ENCODE measurements at regions not wholly inside any gene's neighbourhood (a gene's known extent, or its start where the extent isn't known, plus 50 kb on each side); places are given as distances from the start of the nearest gene placed in this dataset.
A peak's percentile ranks its signal among the peaks of the same experiment; 100 is the strongest.

GRCh38 chr14:43956741-43957140 lies 550.3 kb downstream of the FSCB start:
- Mint-ChIP-seq H3K36me3 (ENCODE audit: low read depth) (no peaks in the 10 kb centered on the region), H3K9me3 (no peaks in the 10 kb centered on the region), H3K27me3 (ENCODE audit: insufficient read depth, low read depth, poor library complexity) (peaks cover 1% of the 10 kb centered on the region), H3K27ac (no peak overlapping the region), H3K4me1 (no peaks in the 10 kb centered on the region), H3K4me3 (no peak overlapping the region)
- Histone ChIP-seq H3K36me3 (ENCODE audit: insufficient read depth) (no peaks in the 10 kb centered on the region), H3K27ac (ENCODE audit: low read depth) (no peak overlapping the region), H2AFZ (no peak overlapping the region), H3K4me2 (no peak overlapping the region), H3K4me1 (ENCODE audit: insufficient read depth) (no peaks in the 10 kb centered on the region), H3F3A (replicated peaks; ENCODE audit: low read depth) (no peaks in the 10 kb centered on the region), H4K20me1 (replicated peaks; ENCODE audit: insufficient read depth) (no peaks in the 10 kb centered on the region), H3K4me3 (no peak overlapping the region), H3K79me2 (replicated peaks; ENCODE audit: insufficient read depth) (no peaks in the 10 kb centered on the region), H3K27me3 (ENCODE audit: insufficient read depth) (no peaks in the 10 kb centered on the region), H3K9me2 (ENCODE audit: insufficient read depth) (no peaks in the 10 kb centered on the region)
- ATAC-seq, result no peak
- no peak for TF ChIP-seq ETS1 (IDR thresholded peaks at IDR 0.05)
- no peak for TF ChIP-seq ZNF462 (CRISPR knock-in tag; IDR thresholded peaks at IDR 0.05)
- no peak for TF ChIP-seq CREB1 (CRISPR knock-in tag; IDR thresholded peaks at IDR 0.05; ENCODE audit: low read depth)
- no peak for TF ChIP-seq JUNB (IDR thresholded peaks at IDR 0.05; ENCODE audit: unreplicated experiment)
- no peak for TF ChIP-seq POLR2AphosphoS5 (IDR thresholded peaks at IDR 0.05; ENCODE audit: low read depth)
- TF ChIP-seq ZNF331 (CRISPR knock-in tag; IDR thresholded peaks at IDR 0.05; ENCODE audit: low read depth), result no peak
- no peak for DNase-seq (ENCODE audit: low spot score)

- DNase-seq (ENCODE audit: low spot score) (peak; percentile 71), ATAC-seq (peak; percentile 89)
- H3K36me3 ChIP-seq (ENCODE audit: insufficient read depth), result no peaks in the 10 kb centered on the region
- no peaks in the 10 kb centered on the region for H3K27me3 ChIP-seq (ENCODE audit: insufficient read depth)
- peaks cover 15% of the 10 kb centered on the region for H3K4me1 ChIP-seq (ENCODE audit: insufficient read depth)
- H3K27ac Mint-ChIP-seq, result no peak overlapping the region
- H3K4me3 ChIP-seq, result no peak overlapping the region
- no peaks in the 10 kb centered on the region for H3K79me2 ChIP-seq (replicated peaks; ENCODE audit: insufficient read depth)
- no peaks in the 10 kb centered on the region for H3F3A ChIP-seq (replicated peaks; ENCODE audit: low read depth)
- H3K4me3 Mint-ChIP-seq, result no peak overlapping the region
- no peak overlapping the region for H2AFZ ChIP-seq
- no peak overlapping the region for H3K27ac ChIP-seq (ENCODE audit: low read depth)
- no peaks in the 10 kb centered on the region for H3K36me3 Mint-ChIP-seq (ENCODE audit: low read depth)
- peaks cover 14% of the 10 kb centered on the region; the same call in 2 of the 3 replicates for H3K4me1 Mint-ChIP-seq
- peak overlapping the region; percentile 24 for H3K4me2 ChIP-seq
- no peaks in the 10 kb centered on the region for H4K20me1 ChIP-seq (replicated peaks; ENCODE audit: insufficient read depth)
- no peaks in the 10 kb centered on the region for H3K9me2 ChIP-seq (ENCODE audit: insufficient read depth)
- no peaks in the 10 kb centered on the region for H3K27me3 Mint-ChIP-seq (ENCODE audit: insufficient read depth, low read depth, poor library complexity)
- no peaks in the 10 kb centered on the region for H3K9me3 Mint-ChIP-seq
- 0 out of 2 replicates have a peak, but pooled peaks have one; percentile 23 for TF ChIP-seq ZNF462 (CRISPR knock-in tag; IDR thresholded peaks at IDR 0.05)
Measured at GRCh38 chr14:43949400-43949799, 557.7 kb downstream of the FSCB start.

All from GM23338 (cell line).